HG03565 (cell line): ENCODE measurements at regions not wholly inside any gene's neighbourhood (a gene's known extent, or its start where the extent isn't known, plus 50 kb on each side); places are given as distances from the start of the nearest gene placed in this dataset.
"Not testable (repeated sequence)": the region's sequence is repeated elsewhere in the genome, so short reads cannot be mapped to it uniquely, and the experiment has no call there.

Experiments
- ATAC-seq: cut with Tn5 transposase; IDR thresholded peaks from one replicate; pipeline ENCODE4 v1.9.1; 2021; ENCODE audit warnings: mild to moderate bottlenecking, moderate library complexity; ENCODE audit not compliant: unreplicated experiment

DNA sequence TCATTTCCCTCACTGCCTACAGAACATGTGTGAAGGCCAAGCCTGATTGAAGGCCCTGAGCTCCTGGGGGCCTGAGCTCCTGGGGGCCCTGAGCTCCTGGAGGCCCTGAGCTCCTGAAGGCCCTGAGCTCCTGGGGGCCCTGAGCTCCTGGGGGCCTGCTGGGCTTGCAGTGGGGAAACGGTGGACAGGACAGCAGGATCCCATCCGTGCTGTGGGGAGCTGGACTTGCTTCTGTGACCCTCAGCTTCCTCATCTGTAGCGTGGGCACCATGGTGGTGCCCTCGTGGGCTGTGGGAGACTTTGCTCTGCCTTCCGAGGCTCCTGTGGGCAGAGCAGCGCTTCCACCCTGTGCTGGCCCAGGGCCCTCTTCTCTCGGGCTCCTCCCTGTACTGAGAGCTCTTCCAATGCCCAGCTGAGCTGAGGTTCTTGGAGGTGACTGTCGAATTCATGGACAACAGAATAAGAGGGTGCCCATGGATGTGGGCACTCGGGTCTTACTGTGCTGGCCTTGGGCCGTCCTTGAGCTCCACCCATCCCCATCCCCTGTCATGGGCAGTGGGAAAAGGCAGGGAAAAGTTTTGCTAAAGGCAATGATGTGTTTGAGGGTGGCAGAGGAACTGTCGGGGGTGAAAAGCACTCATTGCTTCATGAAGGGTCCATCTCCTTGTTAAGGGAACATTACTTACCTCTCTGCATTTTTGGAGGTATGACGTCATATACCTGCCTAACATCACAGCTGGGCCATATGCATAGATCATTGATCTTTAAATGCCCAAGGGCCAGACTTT, 786.7 kb downstream of the TBC1D22A start:
- ATAC-seq = no peak

DNA sequence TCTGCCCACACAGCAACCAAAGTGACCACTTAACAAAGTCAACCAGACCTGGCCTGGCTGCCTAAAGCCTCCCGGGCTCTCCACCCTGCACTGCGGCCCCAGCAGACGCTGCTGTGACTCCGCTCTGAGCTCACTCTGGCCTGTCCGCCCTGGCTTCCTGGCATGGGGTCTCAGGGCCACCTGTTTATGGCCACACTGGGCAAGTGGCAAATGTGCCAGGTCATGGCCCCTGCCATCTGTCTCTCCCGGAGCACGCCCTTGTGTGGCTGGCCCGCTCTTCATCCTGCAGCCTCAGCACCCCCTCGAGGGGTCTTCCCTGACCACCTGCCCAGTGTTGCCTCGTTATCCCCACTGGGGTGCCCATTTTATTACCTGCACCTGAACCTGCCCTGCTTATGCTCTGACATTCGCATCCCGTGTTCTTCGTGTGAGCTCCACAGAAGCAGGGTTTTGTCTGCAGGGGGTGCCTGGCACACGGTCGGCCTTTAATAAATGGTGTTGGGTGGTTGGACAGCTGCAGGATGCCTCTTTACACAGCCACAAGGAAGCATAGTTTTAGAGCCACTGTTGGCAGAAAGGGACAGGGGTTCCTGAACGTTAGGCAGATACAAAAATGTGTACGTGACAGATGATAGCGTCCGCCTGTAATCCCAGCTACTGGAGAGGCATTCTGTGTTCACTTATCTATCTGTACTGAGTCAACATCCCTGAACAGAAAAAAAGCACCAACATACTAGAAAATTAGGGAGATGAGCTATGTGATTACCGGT, 785.6 kb downstream of the TBC1D22A start:
- no peak for ATAC-seq

DNA sequence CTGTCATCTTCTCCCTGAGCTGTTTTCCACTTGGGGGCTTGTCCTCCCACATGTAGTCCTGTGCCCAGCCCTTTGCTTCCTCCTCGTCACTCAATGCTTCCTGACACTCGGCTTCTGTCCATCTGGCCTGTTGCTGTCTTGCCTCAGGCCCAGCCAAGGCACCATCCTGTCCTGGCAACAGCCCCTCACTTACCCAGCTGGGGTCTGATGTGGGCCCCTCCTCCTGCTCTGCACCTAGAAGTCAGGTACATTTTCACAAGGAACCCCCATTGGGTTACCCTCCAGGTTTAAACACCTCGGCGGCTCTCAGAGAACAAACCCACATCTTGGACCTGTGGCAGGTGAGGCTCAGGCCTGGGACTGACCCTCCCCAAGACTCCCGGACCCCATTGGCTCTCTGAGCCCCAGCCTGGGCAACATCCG, 784.8 kb downstream of the TBC1D22A start:
- ATAC-seq = no peak

DNA sequence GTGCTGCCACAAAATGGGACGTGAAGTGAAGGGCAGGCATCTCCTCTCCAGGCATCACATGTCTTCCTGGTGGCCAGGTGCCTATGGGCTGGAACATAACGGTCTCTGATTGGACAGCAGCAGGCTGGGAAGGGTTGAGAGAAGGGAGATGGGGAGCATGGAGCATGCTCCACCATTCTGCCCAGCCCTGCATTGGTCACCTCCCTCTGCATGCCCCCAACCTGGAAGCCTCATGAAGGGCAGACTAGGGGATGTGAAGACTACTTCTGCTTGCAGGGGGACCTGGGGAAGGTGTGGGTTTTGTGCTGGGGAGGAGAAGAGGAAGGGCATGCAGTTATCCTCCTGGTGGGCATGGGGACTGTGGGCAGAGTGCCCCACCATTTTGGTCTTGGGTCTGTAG, 782.2 kb downstream of the TBC1D22A start:
- ATAC-seq = no peak

DNA sequence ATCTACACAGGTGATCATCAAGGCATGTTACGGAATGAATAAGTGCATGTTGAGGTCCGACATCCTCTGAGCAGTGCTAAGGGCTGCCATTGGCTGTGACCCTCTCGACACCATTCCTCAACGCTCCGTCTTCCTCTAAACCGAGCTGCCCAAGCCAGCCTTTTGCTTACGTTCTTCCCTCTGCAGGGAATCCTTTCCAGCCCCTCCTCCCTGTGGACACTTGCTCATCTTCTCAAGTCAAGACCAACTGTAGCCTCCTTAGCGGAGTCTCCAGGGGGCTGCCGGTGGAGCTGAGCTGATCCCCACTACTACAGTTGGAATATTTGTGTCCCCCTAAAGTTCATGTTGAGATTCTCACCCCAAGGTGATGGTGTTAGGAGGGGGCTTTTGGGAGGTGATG, 781.0 kb downstream of the TBC1D22A start:
- no peak for ATAC-seq

DNA sequence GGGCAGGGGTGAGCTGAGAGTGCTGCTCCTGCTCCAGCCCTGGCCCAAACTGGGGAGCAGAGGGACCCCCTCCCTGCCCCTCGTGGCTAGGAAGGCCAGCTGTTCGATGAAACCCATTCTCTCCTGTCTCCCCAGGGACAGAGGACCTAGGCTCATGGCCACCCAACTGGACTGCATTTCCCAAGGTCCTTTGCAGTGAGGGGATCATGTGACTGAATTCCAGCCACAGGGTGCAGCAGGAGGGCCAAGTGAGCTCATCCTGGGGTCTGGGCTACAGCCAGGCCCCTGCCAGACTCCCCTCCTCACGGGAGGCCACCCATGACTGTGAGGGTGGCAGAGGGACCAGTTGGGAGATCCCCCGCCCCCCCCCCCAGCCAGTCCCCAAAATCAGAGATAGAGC, 777.6 kb downstream of the TBC1D22A start:
- no peak for ATAC-seq

DNA sequence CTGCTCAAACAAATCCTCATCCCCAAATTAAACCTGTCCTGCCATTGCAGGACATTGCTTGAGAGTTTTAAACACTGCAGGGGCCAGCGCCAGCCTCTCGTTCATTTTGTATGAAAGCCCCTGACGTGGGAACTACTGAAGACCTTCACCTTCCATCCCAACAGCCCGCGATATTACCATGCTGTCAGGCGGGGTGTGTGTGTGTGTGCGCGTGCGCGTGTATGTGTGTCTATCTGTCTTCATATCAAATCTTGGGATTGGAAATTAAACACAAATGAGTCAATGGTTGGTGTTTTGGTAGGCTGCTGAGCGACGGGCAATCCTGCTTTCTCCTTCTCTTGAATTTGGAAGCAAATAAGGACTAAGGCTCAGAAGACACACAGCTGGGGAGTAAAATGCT, 776.9 kb downstream of the TBC1D22A start:
- no peak for ATAC-seq

DNA sequence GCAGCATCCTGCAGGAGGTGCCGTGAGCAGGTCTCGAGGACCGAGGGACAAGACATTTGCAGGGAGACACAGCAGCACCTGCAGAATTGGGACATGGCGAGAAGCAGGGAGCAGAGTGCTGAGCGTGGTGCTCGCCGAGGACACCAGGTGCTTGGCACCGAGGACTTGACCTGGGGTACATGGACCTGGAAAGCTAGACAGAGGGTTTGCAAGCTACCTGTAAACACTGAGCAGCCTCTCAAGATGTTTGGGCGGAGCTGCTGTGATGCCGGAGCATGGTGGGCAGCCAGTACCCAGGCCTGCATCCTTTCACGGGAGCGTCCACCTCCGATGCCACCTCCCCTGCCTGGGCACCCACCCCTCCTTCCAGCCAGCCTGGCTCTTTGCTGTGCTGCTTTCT, 773.2 kb downstream of the TBC1D22A start:
- no peak for ATAC-seq

DNA sequence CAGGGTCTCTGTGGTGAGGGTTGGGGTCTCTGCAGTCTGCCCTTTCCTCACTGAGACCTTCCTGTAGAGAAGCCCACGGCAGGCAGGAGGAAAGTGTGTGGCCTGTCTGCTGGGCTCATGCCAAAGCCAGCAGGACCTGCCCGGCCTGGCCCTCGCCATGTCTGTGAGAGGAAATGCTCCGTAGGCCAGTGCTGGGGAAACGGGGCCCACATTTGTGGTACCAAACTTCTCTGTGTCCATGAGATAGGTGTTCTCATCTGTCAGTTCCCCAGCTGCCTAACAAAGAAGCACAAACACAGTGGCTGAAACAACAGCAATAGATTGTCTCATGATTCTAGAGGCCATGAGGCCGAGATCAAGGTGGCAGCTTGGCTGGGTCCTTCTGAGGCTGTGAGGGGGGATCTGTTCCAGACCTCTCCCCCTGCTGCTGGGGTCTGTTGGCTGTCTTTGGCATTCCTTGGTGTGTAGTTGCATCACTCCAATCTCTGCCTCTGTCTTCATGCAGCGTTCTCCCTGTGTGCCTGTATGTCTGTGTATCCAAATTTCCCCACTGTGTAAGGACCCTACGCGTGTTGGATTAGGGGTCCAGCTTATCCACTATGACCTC, 772.5 kb downstream of the TBC1D22A start:
- no peak for ATAC-seq

DNA sequence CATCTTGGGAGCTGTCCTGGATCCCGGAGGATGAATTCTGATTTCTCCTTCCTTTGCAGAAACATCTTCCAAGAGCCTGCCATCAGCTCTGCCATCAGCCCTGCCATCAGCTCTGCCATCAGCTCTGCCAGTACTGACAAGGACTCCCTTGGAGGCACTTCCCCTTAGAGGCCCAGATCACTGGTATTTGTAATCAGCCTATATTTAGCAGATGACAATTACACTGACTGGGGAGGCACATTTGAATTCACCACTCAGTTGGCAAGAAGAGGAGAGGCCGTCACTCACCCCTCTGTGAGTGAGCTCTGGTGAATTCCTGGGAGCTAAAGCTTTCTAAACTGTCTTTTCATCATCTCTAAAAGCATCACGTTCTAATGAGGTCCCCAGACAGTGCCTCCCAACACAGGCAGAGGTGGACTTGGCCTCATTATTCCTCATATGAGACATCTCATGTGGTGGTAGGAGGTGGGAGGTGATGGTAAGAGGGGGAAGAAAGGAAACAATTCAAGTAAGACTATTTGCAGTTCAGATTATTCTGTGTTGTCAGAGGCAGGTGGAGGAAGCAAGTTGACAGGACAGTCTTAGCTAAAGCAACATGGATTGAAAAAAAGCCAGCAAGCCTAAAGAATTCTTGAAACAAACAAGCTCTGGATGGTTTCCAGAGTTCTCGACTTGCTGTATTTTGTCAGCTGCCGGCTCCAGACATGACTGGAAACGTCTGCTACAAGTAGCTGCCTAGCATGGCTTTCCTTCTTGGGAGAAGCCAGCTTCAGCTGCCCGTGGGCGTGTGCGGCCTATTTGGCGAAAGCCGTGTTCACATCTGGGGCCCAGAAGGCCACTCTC, 771.7 kb downstream of the TBC1D22A start:
- no peak for ATAC-seq

DNA sequence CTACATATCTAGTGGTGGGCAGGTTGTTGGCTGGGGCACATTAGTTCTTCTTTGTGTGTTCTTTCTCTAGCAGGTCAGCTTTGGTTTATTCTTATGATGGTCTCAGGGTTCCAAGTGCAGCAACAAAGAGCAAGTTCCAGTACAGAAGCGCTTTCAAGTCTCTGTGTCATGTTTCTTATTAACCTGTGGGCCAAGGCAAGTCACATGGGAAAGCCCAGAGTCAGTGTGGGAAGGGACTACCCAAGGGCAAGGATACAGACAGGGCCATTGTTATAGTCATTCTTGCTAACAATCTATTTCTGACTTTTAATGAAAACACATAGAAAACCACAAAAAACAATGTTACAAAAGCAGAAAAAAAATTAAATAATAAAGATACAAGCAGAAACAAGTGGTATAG, 754.6 kb downstream of the TBC1D22A start:
- no peak for ATAC-seq

DNA sequence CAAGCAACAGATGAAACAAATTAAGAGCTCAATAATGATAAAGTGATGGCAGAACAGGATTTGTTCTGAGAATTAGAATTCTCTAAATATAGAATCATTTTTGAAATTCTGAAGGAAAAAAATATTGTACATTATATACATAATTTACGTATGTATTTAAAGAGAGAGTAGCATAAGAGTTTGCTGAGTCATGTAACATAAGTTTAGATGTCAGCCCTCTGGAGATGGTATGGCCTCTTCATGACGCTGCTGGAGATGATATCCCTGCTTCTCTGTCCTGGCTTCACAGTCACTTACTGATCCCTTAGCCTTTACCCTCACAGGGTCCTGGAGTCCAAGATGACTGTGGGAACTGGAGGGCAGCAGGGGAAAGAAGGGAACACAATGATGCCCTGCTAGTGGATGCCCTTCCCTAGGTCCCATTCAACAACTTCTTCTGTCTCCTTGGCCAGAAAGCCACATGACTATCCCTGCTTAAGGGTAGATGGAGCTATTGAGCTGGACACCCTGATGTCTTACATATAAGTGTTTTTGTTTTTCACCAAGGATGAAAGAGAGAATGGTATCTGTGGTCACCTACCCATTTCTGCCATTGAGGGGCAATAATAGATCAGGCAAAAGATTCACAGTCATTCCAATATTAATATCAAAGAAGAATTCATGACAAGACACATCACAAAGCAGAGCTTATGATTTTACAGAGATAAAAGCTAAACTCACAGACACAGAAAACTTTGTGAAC, 753.1 kb downstream of the TBC1D22A start:
- no peak for ATAC-seq

DNA sequence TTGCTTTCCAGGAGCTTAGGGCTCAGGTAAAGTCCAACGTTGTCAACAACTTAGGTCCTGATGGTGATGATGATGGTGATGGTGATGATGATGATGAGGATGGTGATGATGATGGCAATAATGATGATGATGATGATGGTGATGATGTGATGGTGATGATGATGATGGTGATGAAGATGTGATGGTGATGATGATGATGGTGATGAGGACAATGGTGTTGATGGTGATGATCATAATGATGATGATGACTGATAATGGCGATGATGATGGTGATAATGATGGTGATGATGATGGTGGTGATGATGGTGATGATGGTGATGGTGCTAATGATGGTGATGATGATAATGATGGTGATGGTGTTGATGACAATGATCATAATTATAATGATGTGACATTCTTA, 750.2 kb downstream of the TBC1D22A start:
- no peak for ATAC-seq

DNA sequence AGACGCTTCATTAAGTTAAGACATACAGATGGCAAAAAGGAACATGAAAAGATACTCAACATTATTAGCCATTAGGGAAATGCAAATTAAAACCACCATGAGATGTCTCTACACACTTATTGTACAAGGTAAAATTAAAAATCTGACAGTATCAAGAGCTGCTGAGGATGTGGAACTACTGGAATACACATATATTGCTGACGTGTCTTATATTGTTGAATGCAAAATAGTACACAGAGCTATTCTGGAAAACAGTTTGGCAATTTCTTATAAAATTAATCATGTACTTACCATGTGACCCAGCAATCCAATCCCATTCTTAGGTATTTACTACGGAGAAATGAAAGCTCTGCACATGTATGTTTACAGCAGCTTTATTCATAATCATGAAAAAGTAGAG, 742.5 kb downstream of the TBC1D22A start:
- no peak for ATAC-seq

DNA sequence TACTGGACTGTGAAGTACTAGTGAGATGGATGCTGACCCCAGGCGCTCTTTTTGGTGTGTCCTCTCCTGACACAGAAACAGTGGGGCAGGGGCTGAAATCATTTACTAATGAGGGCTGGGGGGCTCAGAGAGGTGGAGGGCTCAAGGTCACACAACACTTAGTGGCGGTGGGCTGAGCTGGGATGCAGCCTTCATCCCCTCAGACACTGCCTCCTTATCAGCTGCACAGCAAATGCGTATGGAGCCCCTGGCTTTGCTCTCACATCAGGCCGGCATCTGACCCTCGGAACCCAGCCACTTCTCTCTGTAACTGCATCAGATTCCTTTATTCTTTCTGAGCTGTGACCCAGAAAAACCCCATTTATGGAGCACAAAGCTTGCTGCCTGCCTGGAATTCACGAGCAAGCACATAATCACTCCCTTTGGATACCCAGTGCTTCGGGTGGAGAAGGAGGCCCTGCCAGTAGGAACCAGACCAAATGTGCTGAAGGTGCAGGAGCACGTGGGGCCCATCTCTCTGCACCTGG, 736.6 kb downstream of the TBC1D22A start:
- ATAC-seq = no peak

DNA sequence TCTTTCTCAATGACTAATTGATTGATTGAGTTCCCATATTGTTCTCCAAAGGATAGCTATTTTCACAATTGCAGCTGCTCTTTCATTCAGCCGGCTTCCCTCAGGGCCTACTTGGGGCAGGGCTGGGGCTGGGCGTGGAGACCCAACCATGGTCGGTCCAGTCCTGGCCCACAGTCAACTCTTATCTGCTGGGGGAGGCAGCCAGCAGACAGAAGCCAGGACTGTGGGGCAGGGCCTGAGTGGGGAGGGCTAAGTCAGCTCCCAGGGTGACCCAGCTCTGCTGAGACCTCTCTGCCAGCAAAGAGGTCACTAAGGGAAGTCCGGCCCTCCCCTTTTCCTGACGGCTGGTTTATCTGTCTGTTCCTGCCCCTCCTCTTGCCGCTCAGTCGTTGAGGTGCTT, 735.2 kb downstream of the TBC1D22A start:
- ATAC-seq = no peak

DNA sequence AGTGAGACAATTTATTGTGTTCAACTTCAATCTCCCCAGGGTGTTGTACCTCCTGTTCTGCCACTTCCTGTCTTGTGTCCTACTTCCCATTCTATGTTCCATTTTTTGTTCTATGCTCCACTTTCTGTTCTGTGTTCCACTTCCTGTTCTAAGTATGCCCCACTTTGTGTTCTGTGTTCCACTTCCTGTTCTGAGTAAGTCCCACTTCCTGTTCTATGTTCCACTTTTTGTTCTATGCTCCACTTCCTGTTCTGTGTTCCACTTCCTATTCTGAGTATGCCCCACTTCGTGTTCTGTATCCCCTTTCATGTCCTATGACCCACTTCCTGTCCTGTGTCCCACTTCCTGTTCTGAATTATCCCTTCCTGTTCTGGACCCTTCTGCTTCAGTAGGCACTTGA, 732.7 kb downstream of the TBC1D22A start:
- no peak for ATAC-seq

DNA sequence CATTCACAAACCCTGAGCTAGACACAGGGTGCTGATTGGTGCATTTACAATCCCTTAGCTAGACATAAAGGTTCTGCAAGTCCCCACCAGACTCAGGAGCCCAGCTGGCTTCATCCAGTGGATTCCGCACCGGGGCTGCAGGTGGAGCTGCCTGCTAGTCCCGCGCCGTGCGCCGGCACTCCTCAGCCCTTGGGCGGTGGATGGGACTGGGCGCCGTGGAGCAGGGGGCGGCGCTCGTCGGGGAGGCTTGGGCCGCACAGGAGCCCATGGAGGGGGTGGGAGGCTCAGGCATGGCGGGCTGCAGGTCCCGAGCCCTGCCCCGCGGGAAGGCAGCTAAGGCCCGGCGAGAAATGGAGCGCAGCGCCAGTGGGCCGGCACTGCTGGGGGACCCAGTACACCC, 725.7 kb downstream of the TBC1D22A start:
- ATAC-seq = not testable (repeated sequence)

DNA sequence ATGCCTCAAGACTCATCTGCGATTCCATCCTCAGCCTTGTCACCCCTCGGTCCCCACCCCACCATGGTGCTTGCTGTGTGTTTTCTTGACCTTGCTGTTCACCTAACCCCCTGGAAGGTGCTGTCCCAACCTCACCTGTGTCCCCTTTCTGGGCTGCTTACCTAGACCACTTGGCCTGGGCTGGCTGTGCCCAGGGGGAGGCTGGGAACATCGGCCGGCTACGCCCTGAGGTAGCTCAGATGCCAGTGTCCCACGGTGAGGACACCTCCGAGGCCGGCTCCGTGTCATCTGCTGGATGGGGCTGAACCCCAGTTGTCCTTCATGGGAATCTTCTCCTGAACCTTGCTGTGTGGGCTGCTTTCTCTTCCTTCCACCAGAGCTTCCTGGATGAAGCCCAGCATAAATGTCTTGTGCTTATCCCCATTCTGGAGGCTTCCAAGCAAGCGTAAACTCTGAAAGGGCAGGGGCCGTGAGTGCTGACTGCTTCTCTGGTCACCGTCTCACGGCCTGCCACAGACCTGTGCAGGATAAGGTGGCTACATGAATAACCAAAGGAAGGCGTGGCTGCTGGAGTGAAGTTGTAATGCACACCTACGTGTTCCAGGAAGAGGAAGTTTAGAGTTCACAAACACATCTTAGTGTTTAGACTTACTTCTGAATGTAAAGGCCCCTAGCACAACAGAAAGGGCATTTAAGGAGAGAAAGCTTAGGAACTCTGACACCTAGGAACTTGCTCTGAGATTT, 724.3 kb downstream of the TBC1D22A start:
- ATAC-seq = no peak
